HCT116 (cell line): ENCODE measurements at regions not wholly inside any gene's neighbourhood (a gene's known extent, or its start where the extent isn't known, plus 50 kb on each side); places are given as distances from the start of the nearest gene placed in this dataset.

Experiments
- ATAC-seq: fragments of 200-7000 bp; cut with Tn5 transposase; 2 replicates; pipeline ENCODE4 v1.9.1; 2020; ENCODE audit warnings: mild to moderate bottlenecking, moderate library complexity
- BruUV-seq: library from RNA; stranded (reverse); fragments of 400-500 nt; replicated peaks from 2 replicates; lab custom pipeline; 2021; lab: Mats Ljungman, UMichigan
- CTCF ChIA-PET: fragments of 300-600 bp; sonication (Branson Sonifier 250); formaldehyde crosslinking; loops from one replicate; lab custom pipeline; 2021; ENCODE audit warnings: antibody characterized with exemption; lab: Charles Lee
- POLR2A ChIA-PET: fragments of 300-600, 350-600 bp; sonication (Branson Sonifier 250); formaldehyde crosslinking; loops from one replicate; lab custom pipeline; 2021; ENCODE audit warnings: antibody characterized with exemption; lab: Charles Lee
- RAD21 ChIA-PET, 2 experiments: fragments of 300-600 bp; sonication (Branson Sonifier 250); formaldehyde crosslinking; loops; one replicate each; lab custom pipeline; 2023; ENCODE audit warnings: low total read pairs in 2 of 2; ENCODE audit not compliant: uncharacterized antibody in 2 of 2, unreplicated experiment in 2 of 2, low non-redundant PET in 1 of 2; lab: Charles Lee
- DNase-seq: peaks from one replicate; pipeline ENCODE4 v3.0.0-alpha.2; 2010; ENCODE audit warnings: low read depth, low spot score
- H2AFZ ChIP-seq: fragments of 200-600 bp; shearing (Covaris generic), sonication (generic); 2 replicates; pipeline ENCODE4 v1.6.1; 2017; ENCODE audit warnings: low read depth, mixed run types, mixed read lengths, antibody characterized with exemption, low read length; ENCODE audit not compliant: poor library complexity, severe bottlenecking
- H3K27ac ChIP-seq: 2 replicates; pipeline ENCODE4 v1.5.1; 2012; ENCODE audit warnings: low read depth, low read length
- H3K27me3 ChIP-seq: fragments of 200-600 bp; sonication (generic); 2 replicates; pipeline ENCODE4 v1.6.1; 2016; ENCODE audit warnings: mixed run types, low read length, mixed read lengths; ENCODE audit not compliant: insufficient read depth
- H3K36me3 ChIP-seq, 2 experiments: fragments of 200-500 bp in 1 of 2; fragments of 200-600 bp in 1 of 2; sonication (Bioruptor generic) in 1 of 2; sonication (generic) in 1 of 2; 2 replicates each; pipeline versions ENCODE4 v1.5.1 to v1.6.1; 2014 to 2016; ENCODE audit warnings: low read length in 2 of 2, inconsistent platforms in 1 of 2, mixed read lengths in 1 of 2, mixed run types in 1 of 2; ENCODE audit not compliant: insufficient read depth in 2 of 2, control insufficient read depth in 1 of 2
- H3K4me1 ChIP-seq, 2 experiments: fragments of 200-600 bp in 1 of 2; sonication (generic) in 1 of 2; 2 replicates each; pipeline versions ENCODE4 v1.5.1 to v1.6.1; 2012 to 2017; ENCODE audit warnings: low read length in 2 of 2, inconsistent platforms in 1 of 2, mild to moderate bottlenecking in 1 of 2, mixed read lengths in 1 of 2, mixed run types in 1 of 2, moderate library complexity in 1 of 2; ENCODE audit not compliant: insufficient read depth in 2 of 2, control insufficient read depth in 1 of 2
- H3K4me2 ChIP-seq: fragments of 200-600 bp; sonication (generic); 2 replicates; pipeline ENCODE4 v1.6.1; 2017; ENCODE audit warnings: mixed run types, low read length, mixed read lengths
- H3K4me3 ChIP-seq, 2 experiments: fragments of 200-600 bp in 1 of 2; sonication (generic) in 1 of 2; replicated peaks in 1 of 2; 2 replicates each; pipeline ENCODE4 v1.5.1; 2011 to 2016; ENCODE audit warnings: low read length in 2 of 2, control low read depth in 1 of 2, low read depth in 1 of 2, mild to moderate bottlenecking in 1 of 2, mixed read lengths in 1 of 2, mixed run types in 1 of 2
- H3K79me2 ChIP-seq: fragments of 200-600 bp; sonication (generic); 2 replicates; pipeline ENCODE4 v1.6.1; 2017; ENCODE audit warnings: mild to moderate bottlenecking, mixed run types, low read length, moderate library complexity, mixed read lengths; ENCODE audit not compliant: insufficient read depth
- H3K9ac ChIP-seq: fragments of 200-600 bp; sonication (generic); 2 replicates; pipeline ENCODE4 v1.6.1; 2016; ENCODE audit warnings: low read length, mixed read lengths
- H3K9me2 ChIP-seq: fragments of 200-600 bp; sonication (generic), shearing (Covaris generic); 2 replicates; pipeline ENCODE4 v1.6.1; 2017; ENCODE audit warnings: mixed run types, mild to moderate bottlenecking, moderate library complexity; ENCODE audit not compliant: insufficient read depth
- H3K9me3 ChIP-seq, 2 experiments: fragments of 200-500 bp in 1 of 2; fragments of 200-600 bp in 1 of 2; sonication (Bioruptor generic) in 1 of 2; sonication (generic) in 1 of 2; 2 replicates each; pipeline ENCODE4 v1.6.1; 2014 to 2017; ENCODE audit warnings: low read length in 2 of 2, mixed read lengths in 2 of 2, inconsistent platforms in 1 of 2, low read depth in 1 of 2, mild to moderate bottlenecking in 1 of 2, mixed run types in 1 of 2, moderate library complexity in 1 of 2; ENCODE audit not compliant: control insufficient read depth in 1 of 2, insufficient read depth in 1 of 2
- H4K20me1 ChIP-seq: fragments of 200-600 bp; sonication (generic), shearing (Covaris generic); 2 replicates; pipeline ENCODE4 v1.6.1; 2017; ENCODE audit warnings: mixed run types, mild to moderate bottlenecking, moderate library complexity; ENCODE audit not compliant: insufficient read depth
- ATF3 ChIP-seq: IDR thresholded peaks from 2 replicates; pipeline ENCODE4 v1.6.1; 2012
- CBX3 ChIP-seq: IDR thresholded peaks from 2 replicates; pipeline ENCODE4 v1.6.1; 2012; ENCODE audit warnings: low read depth
- CEBPB ChIP-seq: IDR thresholded peaks from 2 replicates; pipeline ENCODE4 v1.6.1; 2012; ENCODE audit warnings: low read depth
- EGR1 ChIP-seq: IDR thresholded peaks from 2 replicates; pipeline ENCODE4 v1.6.1; 2012; ENCODE audit warnings: low read depth
- ELF1 ChIP-seq: IDR thresholded peaks from 2 replicates; pipeline ENCODE4 v1.6.1; 2012; ENCODE audit warnings: low read depth, borderline replicate concordance
- EZH2 ChIP-seq: fragments of 200-600 bp; sonication (generic); IDR thresholded peaks from 2 replicates; pipeline ENCODE4 v1.6.1; 2017; ENCODE audit warnings: antibody characterized with exemption, mixed run types
- FOSL1 ChIP-seq: IDR thresholded peaks from 2 replicates; pipeline ENCODE4 v1.6.1; 2012; ENCODE audit warnings: low read depth
- JUND ChIP-seq: IDR thresholded peaks from 2 replicates; pipeline ENCODE4 v1.6.1; 2012
- MAX ChIP-seq: IDR thresholded peaks from 2 replicates; pipeline ENCODE4 v1.6.1; 2012
- POLR2AphosphoS5 ChIP-seq: IDR thresholded peaks from 2 replicates; pipeline ENCODE4 v1.6.1; 2011; ENCODE audit warnings: mild to moderate bottlenecking, low read depth, low read length, moderate library complexity
- RAD21 ChIP-seq: IDR thresholded peaks from 2 replicates; pipeline ENCODE4 v1.6.1; 2012; ENCODE audit warnings: low read depth, mild to moderate bottlenecking
- SP1 ChIP-seq: IDR thresholded peaks from 2 replicates; pipeline ENCODE4 v1.6.1; 2012; ENCODE audit warnings: low read depth
- SRF ChIP-seq: IDR thresholded peaks from 2 replicates; pipeline ENCODE4 v1.6.1; 2012; ENCODE audit warnings: low read depth
- YY1 ChIP-seq: IDR thresholded peaks from 2 replicates; pipeline ENCODE4 v1.6.1; 2011; ENCODE audit warnings: low read length, low read depth, moderate library complexity, mild to moderate bottlenecking; ENCODE audit not compliant: insufficient replicate concordance; ENCODE audit errors: extremely low read depth
- ZBTB33 ChIP-seq: IDR thresholded peaks from 2 replicates; pipeline ENCODE4 v1.6.1; 2011; ENCODE audit warnings: mild to moderate bottlenecking, low read length, moderate library complexity; ENCODE audit not compliant: insufficient replicate concordance; ENCODE audit errors: extremely low read depth
- ZFX ChIP-seq: fragments of 450-650 bp; IDR thresholded peaks from 2 replicates; pipeline ENCODE4 v1.6.1; 2017
- intact Hi-C: fragments of 100-400 bp; cut with micrococcal nuclease; formaldehyde crosslinking; loops from 2 replicates; pipeline ENCODE4 v1.10.0; 2022

DNA sequence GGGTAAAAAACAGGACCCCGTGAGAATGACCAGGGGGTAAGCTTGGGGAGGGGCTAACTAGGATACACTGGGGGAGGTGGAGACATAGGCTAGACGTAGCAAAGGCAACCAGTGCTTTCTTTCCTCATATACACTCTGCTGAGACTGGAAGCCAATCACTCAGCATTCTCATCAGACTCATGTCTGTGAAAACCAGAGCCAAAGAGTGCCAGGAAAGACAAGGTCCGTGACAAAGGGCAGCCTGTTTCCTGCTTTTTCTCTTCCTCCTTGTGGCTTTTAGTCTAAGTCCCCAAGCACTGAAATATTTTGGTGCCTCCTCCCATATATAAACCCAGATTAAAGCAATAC lies 97.9 kb upstream of the NEDD9 start:
- DNase-seq, result no peak
- ATAC-seq, result no peak
- Histone ChIP-seq H3K27ac (no peak overlapping the region), H3K36me3 (no peaks in the 10 kb centered on the region), H2AFZ (no peak overlapping the region), H3K4me1 (no peaks in the 10 kb centered on the region), H3K9me3 (no peaks in the 10 kb centered on the region), H3K27me3 (no peaks in the 10 kb centered on the region), H3K4me3 (no peak overlapping the region), H3K9me2 (no peaks in the 10 kb centered on the region), H3K4me2 (no peak overlapping the region), H3K9ac (no peak overlapping the region), H4K20me1 (no peaks in the 10 kb centered on the region), H3K79me2 (no peaks in the 10 kb centered on the region)
- ChIA-PET POLR2A (no interaction called here), RAD21 (no interaction called here), CTCF (no interaction called here)
- TF ChIP-seq ZFX (no peak), EGR1 (no peak), ATF3 (no peak), SP1 (no peak), MAX (no peak), CEBPB (no peak)
- BruUV-seq, result no TSS peak
- intact Hi-C loops, result no loop called here

- CTCF ChIA-PET, result no interaction called here
- no peak for ATAC-seq
- TF ChIP-seq CBX3 (no peak), MAX (no peak), YY1 (no peak), ZBTB33 (no peak), FOSL1 (no peak), RAD21 (no peak), CEBPB (no peak), EZH2 (no peak), POLR2AphosphoS5 (no peak), ELF1 (no peak), SRF (no peak), SP1 (no peak), JUND (no peak)
Observed at GRCh38 chr6:11329726-11330412, 97.4 kb upstream of the NEDD9 start.

More at GRCh38 chr6:11329726-11330412, 97.4 kb upstream of the NEDD9 start:
- ChIA-PET RAD21 (no interaction called here), POLR2A (no interaction called here)
- intact Hi-C loops, result no loop called here
- H3K4me3 ChIP-seq, result no peak overlapping the region
- H3K36me3 ChIP-seq, result no peaks in the 10 kb centered on the region
- no peaks in the 10 kb centered on the region for H3K9me2 ChIP-seq
- no peak overlapping the region for H3K9ac ChIP-seq
- H3K27ac ChIP-seq, result no peak overlapping the region
- no peaks in the 10 kb centered on the region for H3K4me1 ChIP-seq
- BruUV-seq, result no TSS peak
- no peaks in the 10 kb centered on the region for H3K79me2 ChIP-seq
- no peak overlapping the region for H3K4me2 ChIP-seq
- no peaks in the 10 kb centered on the region for H4K20me1 ChIP-seq
- no peaks in the 10 kb centered on the region for H3K27me3 ChIP-seq
- DNase-seq, result no peak
- no peak overlapping the region for H2AFZ ChIP-seq
- H3K9me3 ChIP-seq, result no peaks in the 10 kb centered on the region
